Neural cell (in vitro differentiated cells): ENCODE measurements at regions not wholly inside any gene's neighbourhood (a gene's known extent, or its start where the extent isn't known, plus 50 kb on each side); places are given as distances from the start of the nearest gene placed in this dataset.

ENCODE experiments used
- H2AFZ ChIP-seq: fragments of 200-600, 300-800 bp; sonication (generic), shearing (Covaris generic); 2 replicates; pipeline ENCODE4 v1.6.0; 2014; ENCODE audit warnings: low read depth, mild to moderate bottlenecking, antibody characterized with exemption, low read length, moderate library complexity
- H3F3A ChIP-seq: fragments of 200-600 bp; shearing (Covaris generic); 2 replicates; pipeline ENCODE4 v1.6.1; 2016; ENCODE audit warnings: mild to moderate bottlenecking, moderate library complexity, mixed read lengths, antibody characterized with exemption, low read length; ENCODE audit not compliant: insufficient read depth, poor library complexity, severe bottlenecking
- H3K27ac ChIP-seq: fragments of 200-600, 300-800 bp; sonication (generic), shearing (Covaris generic); 2 replicates; pipeline ENCODE4 v1.5.1; 2014; ENCODE audit warnings: mild to moderate bottlenecking, low read length, moderate library complexity
- H3K27me3 ChIP-seq: fragments of 300-800, 200-600 bp; sonication (generic), shearing (Covaris generic); 2 replicates; pipeline ENCODE4 v1.6.0; 2014; ENCODE audit warnings: mild to moderate bottlenecking, low read depth, low read length, moderate library complexity; ENCODE audit not compliant: insufficient read depth
- H3K36me3 ChIP-seq: fragments of 300-800, 200-600 bp; sonication (generic), shearing (Covaris generic); 2 replicates; pipeline ENCODE4 v1.5.1; 2014; ENCODE audit warnings: mild to moderate bottlenecking, antibody characterized with exemption, low read length, moderate library complexity; ENCODE audit not compliant: insufficient read depth
- H3K4me2 ChIP-seq: fragments of 300-800, 200-600 bp; sonication (generic), shearing (Covaris generic); 2 replicates; pipeline ENCODE4 v1.6.0; 2014; ENCODE audit warnings: mild to moderate bottlenecking, low read length
- H3K4me3 ChIP-seq: fragments of 300-800, 200-600 bp; sonication (generic), shearing (Covaris generic); 2 replicates; pipeline ENCODE4 v1.5.1; 2014; ENCODE audit warnings: mild to moderate bottlenecking, low read length, moderate library complexity
- H3K79me2 ChIP-seq: fragments of 200-600 bp; shearing (Covaris generic); replicated peaks from 2 replicates; pipeline ENCODE4 v1.6.0; 2014; ENCODE audit warnings: mild to moderate bottlenecking, low read length, moderate library complexity; ENCODE audit not compliant: insufficient read depth
- H3K9ac ChIP-seq: fragments of 300-800, 200-600 bp; sonication (generic), shearing (Covaris generic); 2 replicates; pipeline ENCODE4 v1.6.1; 2016; ENCODE audit warnings: mild to moderate bottlenecking, low read length, mixed read lengths
- H3K9me2 ChIP-seq: fragments of 200-600 bp; shearing (Covaris generic); 2 replicates; pipeline ENCODE4 v1.6.1; 2016; ENCODE audit warnings: mild to moderate bottlenecking, low read length, mixed read lengths; ENCODE audit not compliant: insufficient read depth
- H3K9me3 ChIP-seq: fragments of 200-600, 300-800 bp; sonication (generic), shearing (Covaris generic); 2 replicates; pipeline ENCODE4 v1.6.1; 2016; ENCODE audit warnings: mild to moderate bottlenecking, mixed run types, low read length, moderate library complexity, mixed read lengths
- H4K20me1 ChIP-seq: fragments of 200-600 bp; shearing (Covaris generic); 2 replicates; pipeline ENCODE4 v1.6.1; 2016; ENCODE audit warnings: mild to moderate bottlenecking, mixed run types; ENCODE audit not compliant: insufficient read depth
- CTCF ChIP-seq: fragments of 450-650 bp; IDR thresholded peaks from 2 replicates; pipeline ENCODE4 v1.5.1; 2014; ENCODE audit warnings: antibody characterized with exemption, mild to moderate bottlenecking, moderate library complexity; ENCODE audit not compliant: poor library complexity, severe bottlenecking
- EP300 ChIP-seq: fragments of 450-650 bp; conservative IDR thresholded peaks from 2 replicates; pipeline ENCODE4 v1.6.1; 2014; ENCODE audit warnings: antibody characterized with exemption, mild to moderate bottlenecking, moderate library complexity; ENCODE audit not compliant: poor library complexity, severe bottlenecking
- EZH2 ChIP-seq: fragments of 200-600, 300-800 bp; shearing (Covaris generic), sonication (generic); IDR thresholded peaks from 2 replicates; pipeline ENCODE4 v1.6.1; 2014; ENCODE audit warnings: antibody characterized with exemption, low read length, borderline replicate concordance, mild to moderate bottlenecking; ENCODE audit not compliant: insufficient read depth, poor library complexity, severe bottlenecking
- MXI1 ChIP-seq: fragments of 450-650 bp; conservative IDR thresholded peaks from 2 replicates; pipeline ENCODE4 v1.6.1; 2014; ENCODE audit warnings: antibody characterized with exemption, mild to moderate bottlenecking; ENCODE audit not compliant: poor library complexity, severe bottlenecking
- POLR2AphosphoS5 ChIP-seq: IDR thresholded peaks from 2 replicates; pipeline ENCODE4 v1.6.1; 2012
- RAD21 ChIP-seq: fragments of 450-650 bp; conservative IDR thresholded peaks from 2 replicates; pipeline ENCODE4 v1.6.1; 2014; ENCODE audit warnings: antibody characterized with exemption, mild to moderate bottlenecking, moderate library complexity
- REST ChIP-seq: IDR thresholded peaks from 2 replicates; pipeline ENCODE4 v1.6.1; 2012; ENCODE audit warnings: borderline replicate concordance
- SMC3 ChIP-seq: fragments of 450-650 bp; conservative IDR thresholded peaks from 2 replicates; pipeline ENCODE4 v1.6.1; 2014; ENCODE audit warnings: antibody characterized with exemption, mild to moderate bottlenecking, moderate library complexity; ENCODE audit not compliant: poor library complexity
- TAF1 ChIP-seq: IDR thresholded peaks from 2 replicates; pipeline ENCODE4 v1.6.1; 2012; ENCODE audit warnings: low read depth

- no peaks in the 10 kb centered on the region for H3F3A ChIP-seq
- H3K9me3 ChIP-seq = no peaks in the 10 kb centered on the region
- H3K9me2 ChIP-seq = no peaks in the 10 kb centered on the region
- no peaks in the 10 kb centered on the region for H3K27me3 ChIP-seq
- no peak overlapping the region for H3K9ac ChIP-seq
- H3K4me3 ChIP-seq = no peak overlapping the region
- H3K4me2 ChIP-seq = no peak overlapping the region
- no peak overlapping the region for H3K27ac ChIP-seq
- no peaks in the 10 kb centered on the region for H3K36me3 ChIP-seq
- H2AFZ ChIP-seq = no peak overlapping the region
- H4K20me1 ChIP-seq = no peaks in the 10 kb centered on the region
- TF ChIP-seq SMC3 (no peak), TAF1 (no peak), CTCF (no peak), EP300 (no peak)
- H3K79me2 ChIP-seq = no peaks in the 10 kb centered on the region
These were observed 259.9 kb upstream of the MDGA2 start for GRCh38 chr14:47935332-47935731.

- TF ChIP-seq POLR2AphosphoS5 (no peak), EP300 (no peak), CTCF (no peak), RAD21 (no peak), EZH2 (no peak), REST (no peak), SMC3 (no peak), TAF1 (no peak), MXI1 (no peak)
- Histone ChIP-seq H3F3A (no peaks in the 10 kb centered on the region), H3K79me2 (no peaks in the 10 kb centered on the region), H3K27me3 (no peaks in the 10 kb centered on the region), H3K36me3 (no peaks in the 10 kb centered on the region), H3K9me2 (no peaks in the 10 kb centered on the region), H3K4me3 (no peak overlapping the region), H2AFZ (no peak overlapping the region), H3K9me3 (no peaks in the 10 kb centered on the region), H3K4me2 (no peak overlapping the region), H4K20me1 (no peaks in the 10 kb centered on the region), H3K27ac (no peak overlapping the region), H3K9ac (no peak overlapping the region)
These were observed 253.9 kb upstream of the MDGA2 start for GRCh38 chr14:47929334-47929733.
